ENCODE measurements at regions not wholly inside any gene's neighbourhood (a gene's known extent, or its start where the extent isn't known, plus 50 kb on each side); places are given as distances from the start of the nearest gene placed in this dataset.

- DNase-seq (ENCODE audit: insufficient read length, low spot score), result no peak
- TF ChIP-seq CTCF (IDR thresholded peaks at IDR 0.05; ENCODE audit: insufficient read depth, missing control alignments), result no peak
- FAIRE-seq, result no peak
Observed at GRCh38 chr5:144941004-144941403, 770.3 kb downstream of the KCTD16 start.

- TF ChIP-seq CTCF (IDR thresholded peaks at IDR 0.05; ENCODE audit: insufficient read depth, missing control alignments), result no peak
- FAIRE-seq (no peak), DNase-seq (ENCODE audit: insufficient read length, low spot score) (no peak)
Observed at GRCh38 chr5:144918371-144918770, 747.7 kb downstream of the KCTD16 start.

GRCh38 chr5:144915452-144915851 is 744.8 kb downstream of the KCTD16 start:
- no peak for FAIRE-seq
- no peak for TF ChIP-seq CTCF (IDR thresholded peaks at IDR 0.05; ENCODE audit: insufficient read depth, missing control alignments)

GRCh38 chr5:144913661-144914060 is 743.0 kb downstream of the KCTD16 start:
- DNase-seq (ENCODE audit: insufficient read length, low spot score) (no peak), FAIRE-seq (no peak)
- no peak for TF ChIP-seq CTCF (IDR thresholded peaks at IDR 0.05; ENCODE audit: insufficient read depth, missing control alignments)

More at GRCh38 chr5:144915452-144915851, 744.8 kb downstream of the KCTD16 start:
- no peak for DNase-seq (ENCODE audit: insufficient read length, low spot score)

GRCh38 chr5:144896473-144896872 is 725.8 kb downstream of the KCTD16 start:
- DNase-seq (ENCODE audit: insufficient read length, low spot score) (no peak), FAIRE-seq (no peak)
- no peak for TF ChIP-seq CTCF (IDR thresholded peaks at IDR 0.05; ENCODE audit: insufficient read depth, missing control alignments)

DNA sequence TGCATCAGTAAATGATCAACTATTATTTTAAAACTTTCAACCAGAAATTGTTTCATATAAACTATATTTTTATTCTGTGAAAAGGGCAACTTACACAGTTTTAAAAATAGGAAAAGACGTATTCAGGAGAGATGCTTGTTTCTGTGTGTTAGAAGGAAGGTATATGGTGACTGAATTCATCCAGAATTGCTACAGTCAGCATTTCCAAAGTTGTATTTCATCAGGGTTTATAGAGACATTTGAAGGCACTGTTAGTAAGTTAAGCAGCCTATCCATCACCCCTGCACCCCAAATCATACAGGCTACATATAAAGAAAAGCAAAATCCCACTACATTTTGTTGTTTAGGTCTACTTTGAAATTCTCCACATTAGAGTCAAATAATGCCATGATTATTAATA is 716.0 kb downstream of the KCTD16 start:
- TF ChIP-seq CTCF (IDR thresholded peaks at IDR 0.05; ENCODE audit: insufficient read depth, missing control alignments), result no peak
- FAIRE-seq (no peak), DNase-seq (ENCODE audit: insufficient read length, low spot score) (no peak)

GRCh38 chr5:144882739-144883283 is 712.1 kb downstream of the KCTD16 start:
- no peak for TF ChIP-seq CTCF (IDR thresholded peaks at IDR 0.05; ENCODE audit: insufficient read depth, missing control alignments)

More at GRCh38 chr5:144882739-144883283, 712.1 kb downstream of the KCTD16 start:
- no peak for DNase-seq (ENCODE audit: insufficient read length, low spot score)
- FAIRE-seq, result no peak
